Fibroblast of peridontal ligament (primary cell): ENCODE measurements at regions not wholly inside any gene's neighbourhood (a gene's known extent, or its start where the extent isn't known, plus 50 kb on each side); places are given as distances from the start of the nearest gene placed in this dataset.

Source experiments
- DNase-seq: peaks from one replicate; pipeline ENCODE4 v3.0.0-alpha.2; 2010; ENCODE audit errors: extremely low read depth

DNA sequence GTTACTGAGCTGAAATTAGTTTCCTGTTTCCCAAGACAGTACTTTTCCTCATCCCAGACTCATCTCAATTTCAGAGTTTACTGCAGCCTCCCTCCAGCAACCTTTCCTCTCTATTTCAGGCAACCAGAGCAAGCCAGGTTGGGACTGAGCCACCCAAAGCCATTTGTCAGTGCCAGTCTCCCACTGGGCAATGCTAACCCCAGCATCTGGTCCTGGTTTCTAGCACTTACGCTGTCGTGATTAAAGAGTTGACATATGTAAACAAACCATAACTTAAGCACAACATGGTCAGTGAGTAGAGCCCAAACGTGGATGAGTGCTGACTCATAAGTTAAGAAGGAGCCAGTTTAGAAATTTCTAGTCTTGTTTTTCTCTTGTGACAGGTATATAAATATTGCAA is 119.6 kb upstream of the BLID start:
- peak; percentile 96 for DNase-seq

DNA sequence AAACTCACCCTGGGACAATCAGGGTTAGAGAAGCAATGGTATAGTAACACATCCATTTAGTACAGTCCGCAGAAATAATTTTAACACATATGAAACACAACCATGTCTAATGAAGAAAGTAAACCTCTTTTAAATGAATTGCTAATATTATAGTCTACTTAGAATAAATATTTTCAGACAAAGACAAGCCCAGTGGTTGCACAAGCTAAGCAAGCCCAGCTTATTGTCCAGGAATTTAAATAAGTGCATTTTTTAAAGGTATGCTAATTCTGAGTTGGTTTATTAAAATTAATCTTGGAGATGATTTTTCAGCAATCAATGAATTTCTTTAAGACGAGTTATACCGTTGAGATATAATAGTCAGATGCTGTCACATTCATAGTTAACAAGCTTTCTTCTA is 118.8 kb upstream of the BLID start:
- DNase-seq: no peak

DNA sequence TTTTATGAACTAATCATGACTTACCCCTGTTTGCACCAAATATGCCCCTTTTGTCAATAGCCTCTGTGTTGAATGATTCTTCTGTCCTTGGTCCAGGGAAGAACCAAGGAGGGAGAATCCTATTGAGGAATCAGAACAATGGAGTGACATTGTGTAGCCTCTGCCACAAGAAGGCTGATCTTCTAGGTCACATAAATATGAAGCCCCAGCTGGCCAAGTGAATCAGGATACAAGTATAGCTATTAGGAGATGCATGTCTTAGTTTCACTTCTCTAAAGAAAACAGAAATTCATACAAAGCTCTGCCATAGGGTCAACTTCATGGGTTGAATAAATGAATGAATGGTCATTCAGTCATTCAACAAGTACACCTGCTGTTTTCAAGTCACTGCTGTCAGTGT is 118.2 kb upstream of the BLID start:
- no peak for DNase-seq

DNA sequence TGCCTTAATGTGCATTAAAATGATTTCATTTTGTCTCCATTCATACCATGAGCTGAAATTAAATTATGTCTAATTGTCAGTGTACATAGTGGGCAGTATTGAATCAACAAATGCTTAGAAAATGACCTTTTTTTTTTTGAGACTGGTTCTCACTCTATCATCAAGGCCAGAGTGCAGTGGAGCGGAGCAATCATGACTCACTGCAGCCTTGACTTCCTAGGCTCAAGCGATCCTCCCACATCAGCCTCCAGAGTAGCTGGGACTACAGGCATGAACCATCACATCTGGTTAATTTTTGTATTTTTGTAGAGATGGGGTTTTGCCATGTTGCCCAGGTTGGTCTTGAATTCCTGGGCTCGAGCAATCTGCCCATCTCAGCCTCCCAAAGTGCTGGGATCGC is 117.0 kb upstream of the BLID start:
- DNase-seq: no peak

DNA sequence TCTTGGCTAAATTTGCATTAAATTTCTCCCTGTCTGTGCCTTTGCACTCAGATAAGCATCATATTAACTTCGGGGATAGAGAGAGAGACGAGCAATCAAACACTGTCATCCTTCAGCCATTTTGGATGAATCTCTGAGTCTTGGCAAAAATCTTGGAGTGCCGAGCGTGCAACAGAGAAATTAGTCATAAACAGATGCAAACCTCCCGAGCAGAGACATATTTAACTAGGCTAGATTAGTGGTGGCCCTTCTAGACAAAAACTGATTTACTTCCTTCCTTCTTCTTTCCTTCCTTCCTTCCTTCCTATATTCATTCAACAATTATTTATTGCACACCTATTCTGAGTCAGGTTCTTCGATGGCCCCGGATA is 114.4 kb upstream of the BLID start:
- DNase-seq: peak; percentile 51

DNA sequence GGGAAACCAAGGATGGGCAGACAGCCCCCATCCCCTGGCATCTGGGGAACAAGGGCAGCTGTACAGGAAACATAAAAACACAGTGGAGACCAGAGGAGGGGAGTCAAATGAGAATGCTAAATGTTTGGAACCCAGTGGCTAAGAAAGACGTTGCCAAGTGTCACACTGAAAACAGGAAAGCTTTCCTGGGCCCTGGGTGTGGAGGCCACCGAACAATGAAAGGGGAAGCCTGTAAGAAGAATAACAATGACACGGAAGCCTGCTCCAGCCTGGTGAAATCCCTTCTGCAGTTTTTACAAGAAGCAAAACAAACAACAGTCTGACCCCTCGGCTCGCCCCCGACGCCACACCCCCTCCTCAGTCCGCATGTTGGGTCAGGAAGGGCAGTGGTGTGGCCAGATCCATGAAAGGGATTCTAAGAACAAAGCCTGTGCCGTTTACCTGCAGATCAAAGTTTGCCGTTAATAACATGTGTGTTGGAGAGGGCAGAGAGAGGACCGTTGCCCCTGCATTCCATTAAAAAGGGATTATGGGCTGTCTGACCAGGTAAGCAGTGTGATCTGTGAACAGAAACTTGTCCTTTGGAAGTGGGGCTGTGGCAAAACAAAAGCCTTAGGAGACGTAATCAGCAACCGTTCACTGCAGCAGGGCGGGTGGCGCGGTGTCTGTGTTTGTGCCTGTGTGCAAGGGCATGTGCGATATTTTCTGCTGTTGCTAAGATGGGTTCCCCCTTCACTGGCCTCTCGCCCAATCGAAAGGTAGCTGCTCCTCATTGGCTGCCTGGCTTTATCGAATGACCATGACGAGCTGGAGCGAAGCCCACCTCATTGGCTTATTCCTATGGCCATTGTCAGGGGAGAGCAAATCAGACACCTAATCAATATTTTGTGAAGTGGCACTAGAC is 113.7 kb upstream of the BLID start:
- DNase-seq: no peak

DNA sequence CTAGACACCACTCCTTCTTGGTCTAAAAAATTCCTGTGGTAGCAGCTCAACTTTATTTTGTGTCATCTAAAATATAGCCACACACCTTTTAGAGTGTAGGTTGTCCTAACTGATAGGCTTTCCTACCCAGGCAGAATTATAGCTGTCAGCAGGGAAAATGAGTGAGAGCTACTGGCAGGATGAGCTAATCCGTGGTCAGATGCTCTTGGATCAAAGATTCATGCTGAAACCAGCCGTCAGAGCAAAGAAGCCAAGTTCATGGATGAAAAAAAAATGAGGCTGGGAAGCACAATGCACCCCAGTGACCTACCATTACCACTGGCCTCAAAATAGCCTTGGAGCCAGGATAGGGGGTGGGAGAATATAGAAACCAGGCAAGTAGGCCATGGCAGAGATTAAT is 113.1 kb upstream of the BLID start:
- DNase-seq: peak; percentile 58

DNA sequence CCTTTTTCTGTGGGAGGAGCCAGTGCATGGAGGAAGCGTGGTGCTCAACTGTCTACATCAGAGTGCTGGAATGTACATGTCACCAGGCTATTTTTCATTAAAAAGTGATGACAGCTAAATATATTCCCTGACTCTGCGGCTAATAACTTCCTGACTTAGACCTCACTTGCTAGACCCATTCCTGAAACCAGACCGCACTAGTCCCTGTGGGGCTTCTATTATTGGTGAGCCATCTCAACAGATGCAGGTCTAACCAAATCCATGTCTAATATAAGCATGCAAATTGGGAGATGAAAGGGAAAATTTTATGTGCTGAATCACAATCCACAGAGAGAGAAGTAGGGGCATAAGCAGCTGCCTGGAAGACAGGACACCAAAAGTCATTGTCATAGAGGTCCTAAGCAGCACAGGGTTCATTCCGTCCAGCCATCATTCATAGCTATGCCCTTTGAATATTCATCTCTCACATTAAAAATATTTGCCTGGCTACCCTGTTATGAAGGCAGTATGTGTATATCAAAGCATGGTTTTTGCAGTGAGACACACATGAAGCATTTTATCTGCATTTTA is 110.9 kb upstream of the BLID start:
- no peak for DNase-seq

DNA sequence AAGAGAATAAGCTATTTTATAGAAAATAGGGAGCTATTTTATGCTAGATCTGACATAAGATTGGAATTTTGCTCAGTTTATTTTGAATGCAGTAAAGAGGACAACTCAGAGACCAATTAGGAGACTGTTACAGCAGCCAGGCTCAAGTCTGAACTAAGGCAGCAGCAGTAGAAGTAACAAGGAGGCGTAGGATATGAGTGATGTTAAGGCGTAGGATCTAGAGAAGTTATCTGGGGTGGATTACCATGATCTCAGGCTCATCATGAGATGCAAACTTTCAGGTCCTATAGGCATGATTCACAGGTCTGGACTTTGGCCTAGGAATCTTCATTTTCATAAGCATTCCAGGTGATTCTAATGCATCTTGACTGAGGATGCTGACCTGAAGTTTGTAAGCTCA is 108.9 kb upstream of the BLID start:
- no peak for DNase-seq

DNA sequence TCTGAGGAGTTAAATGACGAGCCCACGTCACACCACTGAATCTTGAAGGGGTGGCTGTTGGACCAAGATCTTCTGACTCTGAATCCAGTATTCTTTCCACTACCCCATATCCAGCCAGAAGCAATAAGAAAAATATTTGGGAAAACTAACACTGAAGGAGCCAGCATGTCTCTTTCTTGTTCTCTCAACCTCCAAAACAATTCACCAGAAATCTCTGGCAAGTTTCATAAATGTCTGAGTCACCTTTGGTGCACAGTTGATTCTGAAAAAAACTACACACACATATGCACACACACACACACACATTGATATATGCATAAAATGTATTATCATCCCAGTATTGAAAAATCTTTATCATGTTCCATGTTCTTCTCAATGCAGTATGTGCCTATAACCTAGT is 104.3 kb upstream of the BLID start:
- peak; percentile 56 for DNase-seq

DNA sequence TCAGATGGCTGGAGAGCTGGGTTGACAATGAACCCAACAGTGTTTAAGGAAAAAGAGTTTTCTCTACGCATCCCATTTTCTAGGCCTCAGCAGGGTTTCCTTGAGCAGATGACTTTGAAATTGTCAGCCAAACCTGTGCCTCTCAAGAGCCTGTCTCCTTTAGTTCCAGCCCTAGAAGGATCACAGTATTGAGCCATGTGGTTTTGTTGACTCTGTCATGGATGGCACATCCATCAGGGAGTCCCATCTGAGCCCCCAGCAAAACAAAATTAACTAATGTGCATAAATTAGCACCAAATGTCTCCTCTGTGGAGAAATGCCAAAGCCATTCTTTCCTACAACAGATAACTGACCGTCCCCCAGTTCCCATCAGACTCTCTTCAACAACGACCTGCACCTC is 103.8 kb upstream of the BLID start:
- no peak for DNase-seq

DNA sequence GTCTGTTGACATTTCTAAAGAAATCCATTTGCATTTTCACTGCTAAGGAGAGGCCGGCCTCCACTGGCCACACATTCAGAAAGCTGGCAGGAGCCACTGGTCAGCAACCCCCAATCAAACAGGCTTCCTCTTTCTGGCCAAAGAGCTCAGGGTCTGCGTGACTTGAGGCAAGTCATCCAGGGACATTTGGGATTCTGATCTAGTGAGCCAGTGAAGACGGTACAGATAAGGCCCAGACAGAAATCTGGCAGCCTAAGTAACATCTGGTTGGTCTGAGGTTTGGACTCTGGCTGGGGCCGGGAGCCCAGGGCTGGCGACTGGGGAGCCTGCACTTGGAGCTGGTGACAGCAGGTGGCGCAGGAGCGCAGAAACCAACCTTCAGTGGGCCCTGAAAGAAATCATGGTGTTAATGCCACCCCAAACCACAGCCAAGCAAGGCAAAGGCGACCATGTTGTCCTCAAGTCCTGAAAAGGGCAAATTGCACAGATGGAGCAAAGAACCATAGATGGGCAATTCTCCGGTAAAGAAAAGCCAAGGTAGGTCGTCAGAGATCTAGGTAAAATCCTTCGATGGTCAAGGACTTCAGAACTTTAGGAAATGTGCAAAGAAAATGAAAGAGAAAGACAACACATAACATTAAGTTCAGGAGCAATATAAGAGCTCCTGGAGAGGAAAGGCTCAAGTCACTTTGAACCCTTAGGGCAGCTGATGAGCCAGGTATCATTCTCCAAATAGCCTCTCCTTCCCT is 99.4 kb upstream of the BLID start:
- DNase-seq: peak; percentile 98

DNA sequence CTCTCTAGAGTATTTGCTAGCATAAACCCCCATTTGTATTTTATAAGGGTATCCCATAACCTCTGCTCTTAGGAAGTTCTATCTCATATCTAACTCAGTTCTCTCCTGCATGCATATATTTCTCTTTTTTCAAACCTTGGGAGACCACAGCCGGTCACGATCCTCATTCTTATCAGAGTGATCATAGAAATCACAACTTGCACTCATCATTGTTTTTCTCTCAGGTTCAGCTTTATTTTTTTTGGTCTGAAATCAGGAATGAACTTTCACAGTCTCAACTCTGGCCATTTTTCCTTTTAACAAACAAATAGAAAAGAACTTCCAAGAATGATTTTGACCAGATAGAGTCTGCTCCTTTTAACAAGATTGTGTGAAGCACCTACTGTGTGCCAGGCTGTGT is 98.6 kb upstream of the BLID start:
- DNase-seq: peak; percentile 57

DNA sequence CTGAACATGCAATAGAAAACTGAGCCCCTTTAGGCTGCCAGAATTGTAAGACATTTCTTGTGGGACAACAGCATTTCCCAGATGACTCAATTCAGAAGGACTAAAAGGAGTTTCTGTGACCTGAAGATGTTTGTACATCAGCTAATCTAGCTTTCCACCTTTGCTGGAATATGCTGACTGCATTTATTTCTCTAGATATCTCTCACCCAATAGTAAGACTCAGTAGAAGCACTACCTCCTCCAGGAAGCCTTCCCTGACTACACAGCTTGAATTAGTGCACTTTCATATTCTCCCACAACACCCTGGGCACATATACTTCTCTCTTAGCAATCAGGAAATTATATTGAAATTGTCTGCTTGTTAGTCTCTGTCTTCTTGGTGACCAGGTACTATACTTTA is 98.1 kb upstream of the BLID start:
- DNase-seq: no peak

DNA sequence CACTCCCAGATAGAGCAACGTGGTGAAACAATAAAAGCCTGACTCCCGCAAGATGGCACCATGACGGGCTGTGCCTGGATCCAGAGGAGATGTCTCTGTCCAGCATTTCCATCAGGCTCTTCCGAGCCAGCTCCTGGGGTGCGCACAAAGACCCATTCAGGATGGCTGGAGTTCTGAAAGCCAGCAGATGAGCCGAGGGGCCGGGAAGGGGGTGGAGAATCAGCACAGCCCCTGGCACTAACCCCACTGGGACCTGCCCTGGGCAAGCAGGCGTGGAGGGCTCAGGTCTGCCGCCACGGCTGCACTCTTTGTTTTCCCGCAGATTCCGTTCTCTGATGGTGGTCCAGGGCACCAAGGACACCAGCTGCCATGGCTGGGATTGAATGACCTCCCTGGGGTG is 97.2 kb upstream of the BLID start:
- no peak for DNase-seq

DNA sequence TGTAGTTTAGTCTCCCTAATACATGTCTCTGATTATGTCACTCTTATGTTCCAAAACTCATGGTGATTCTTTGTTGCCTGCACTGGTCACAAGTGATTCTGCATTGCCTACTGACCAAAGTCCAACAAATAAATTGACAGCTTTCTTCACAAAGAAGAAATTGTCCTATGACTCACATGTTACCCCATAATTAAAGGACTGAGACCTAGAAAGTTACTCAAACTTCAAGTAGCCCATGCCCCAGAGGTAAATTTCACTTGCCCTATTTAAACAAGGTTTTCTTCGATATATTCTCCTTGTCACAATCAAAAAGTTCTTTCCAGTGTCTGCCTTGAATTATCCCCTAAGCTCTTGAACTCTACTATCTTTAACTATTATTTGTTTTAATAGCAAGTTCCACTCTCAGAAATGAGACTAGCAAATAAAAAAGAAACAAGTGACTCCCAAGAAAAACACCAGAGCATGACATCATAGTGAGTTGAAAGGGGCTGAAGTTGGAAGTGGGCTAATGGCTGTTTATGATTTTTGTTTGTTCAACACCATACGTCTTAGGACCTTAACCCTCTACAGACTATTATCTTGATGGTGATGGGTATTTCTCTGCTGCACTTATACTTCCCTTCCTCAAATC is 94.5 kb upstream of the BLID start:
- no peak for DNase-seq

DNA sequence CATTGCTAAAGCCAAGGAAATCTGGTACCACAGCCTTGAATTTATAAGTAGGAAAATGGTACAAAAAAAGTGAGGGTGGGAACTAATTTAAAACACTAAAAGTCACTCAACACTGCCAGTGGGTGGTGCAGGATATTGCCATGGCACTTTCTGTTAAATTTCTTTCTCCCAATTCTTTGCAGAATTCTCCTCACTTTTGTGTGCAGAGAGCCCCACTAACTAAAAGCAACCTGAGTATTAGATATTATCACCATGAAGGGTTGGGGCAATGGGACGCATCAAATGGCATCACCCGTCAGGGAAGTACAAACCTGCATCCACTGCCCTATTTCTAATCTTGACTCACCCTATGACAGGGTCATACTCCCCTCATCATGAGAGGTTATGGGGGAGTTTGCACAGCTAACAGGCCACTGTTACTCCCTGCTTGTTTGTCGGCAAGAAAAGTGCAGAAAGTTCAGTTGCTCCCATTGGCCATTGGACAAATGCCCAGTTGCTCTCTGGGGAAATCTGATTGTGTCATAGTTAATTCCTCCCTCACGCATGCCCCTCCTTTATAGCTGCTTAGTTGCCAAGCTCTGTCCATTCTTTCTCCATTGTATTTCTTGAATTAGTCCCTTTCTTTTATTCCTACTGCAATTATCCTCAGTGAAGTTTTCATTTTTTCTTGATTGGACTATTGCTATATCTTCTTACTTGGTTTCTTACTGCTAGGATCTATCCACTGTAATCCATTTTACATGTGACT is 93.8 kb upstream of the BLID start:
- DNase-seq: peak; percentile 95

DNA sequence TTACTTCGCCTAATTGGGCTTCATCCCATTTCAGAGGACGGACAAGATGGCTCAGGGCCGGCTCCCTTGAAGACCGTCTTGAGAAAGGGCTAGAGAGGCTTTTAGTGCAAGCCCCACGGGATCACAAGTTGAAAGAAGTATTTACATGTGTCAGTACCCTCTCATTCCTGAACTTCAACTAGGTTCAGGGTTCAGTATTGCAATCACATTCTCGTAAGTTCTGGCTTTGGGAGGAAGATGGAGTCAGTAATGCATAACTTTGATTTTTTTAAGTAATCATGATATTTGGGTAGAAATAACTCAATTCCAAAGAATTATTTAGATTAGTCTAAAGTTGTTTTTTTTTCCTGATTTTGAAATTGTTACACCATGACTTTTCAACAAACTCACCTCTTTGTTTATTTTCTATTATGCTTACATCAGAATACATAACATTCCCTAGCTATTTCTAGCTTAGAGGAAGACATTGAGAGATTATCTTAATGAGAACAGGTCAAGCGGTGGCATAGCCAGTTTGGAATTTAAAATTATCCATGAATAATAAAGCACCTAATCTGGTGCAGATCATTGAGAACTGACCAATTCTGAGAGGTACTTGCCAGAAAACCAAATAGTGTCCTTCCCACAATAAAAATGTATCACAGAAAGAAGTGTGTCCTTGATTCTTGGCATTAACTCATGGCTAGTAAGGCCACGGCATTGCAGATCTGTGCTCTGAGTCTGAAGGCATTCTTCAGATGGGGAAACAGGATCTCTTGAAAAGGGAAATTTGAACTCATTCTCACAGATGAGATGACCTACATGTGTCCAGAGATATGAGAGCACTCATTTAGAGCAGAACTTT is 92.1 kb upstream of the BLID start:
- peak; percentile 95 for DNase-seq

DNA sequence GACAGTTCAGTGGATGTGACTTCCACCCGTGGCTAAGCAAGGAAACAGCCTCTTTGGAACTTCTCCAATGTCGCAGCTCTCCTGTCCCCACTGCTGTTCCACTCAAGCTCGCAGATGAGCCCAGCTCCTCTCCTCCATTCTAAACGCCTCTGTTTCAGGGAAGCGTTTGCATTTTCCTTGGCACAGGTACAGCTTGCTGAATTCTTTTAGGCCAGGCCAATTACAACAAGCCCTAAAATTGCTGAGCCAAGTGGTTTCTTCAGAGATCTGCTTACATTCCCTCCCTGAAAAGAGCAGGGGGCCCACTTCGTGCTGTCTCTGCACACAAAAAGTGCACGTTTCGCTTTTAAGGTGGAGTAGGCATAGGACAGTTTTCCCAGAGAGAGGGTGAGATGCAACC is 91.5 kb upstream of the BLID start:
- DNase-seq: peak; percentile 95

DNA sequence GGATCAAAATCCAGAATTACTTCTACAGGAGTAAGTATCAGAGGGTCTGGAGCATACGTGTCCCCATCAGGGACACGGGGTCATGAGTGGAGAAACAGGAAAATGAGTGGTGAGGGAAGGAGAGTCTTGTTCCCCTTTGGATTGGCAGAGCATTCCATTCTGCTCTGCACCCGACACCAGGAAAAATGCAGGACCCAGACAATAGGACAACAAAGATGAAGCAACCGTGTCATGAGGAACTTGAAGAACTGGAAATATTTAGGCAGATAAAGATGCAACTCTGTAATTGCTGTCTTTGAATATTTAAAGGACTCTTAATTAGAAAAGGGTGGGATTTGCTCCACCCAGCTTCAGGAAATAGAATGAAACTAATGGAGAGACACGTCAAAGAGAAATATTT is 89.0 kb upstream of the BLID start:
- DNase-seq: no peak

DNA sequence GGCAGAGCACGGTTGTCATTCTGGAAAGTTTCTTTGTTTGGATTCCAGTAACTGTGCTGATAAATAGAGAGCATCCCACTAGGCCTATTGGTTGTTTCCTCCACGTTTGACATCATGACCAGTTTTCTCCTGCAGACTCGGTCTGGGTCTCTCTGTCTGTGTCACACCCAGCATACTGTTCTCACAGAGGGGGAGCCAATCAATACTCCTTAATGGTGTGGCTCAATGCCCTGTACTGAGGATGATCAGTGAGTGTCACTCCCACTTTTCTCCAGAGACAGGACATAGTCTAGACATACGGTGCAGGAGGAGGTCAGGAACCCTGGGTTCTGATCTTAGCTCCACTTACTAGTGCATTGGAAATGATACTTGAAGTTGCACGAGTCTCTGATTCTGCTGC is 88.2 kb upstream of the BLID start:
- no peak for DNase-seq
